T follicular helper cell (primary cell): ENCODE measurements at regions not wholly inside any gene's neighbourhood (a gene's known extent, or its start where the extent isn't known, plus 50 kb on each side); places are given as distances from the start of the nearest gene placed in this dataset.

ENCODE experiments used
- DNase-seq: peaks from one replicate; pipeline ENCODE4 v3.0.0-alpha.2; 2020; ENCODE audit warnings: low read depth

DNA sequence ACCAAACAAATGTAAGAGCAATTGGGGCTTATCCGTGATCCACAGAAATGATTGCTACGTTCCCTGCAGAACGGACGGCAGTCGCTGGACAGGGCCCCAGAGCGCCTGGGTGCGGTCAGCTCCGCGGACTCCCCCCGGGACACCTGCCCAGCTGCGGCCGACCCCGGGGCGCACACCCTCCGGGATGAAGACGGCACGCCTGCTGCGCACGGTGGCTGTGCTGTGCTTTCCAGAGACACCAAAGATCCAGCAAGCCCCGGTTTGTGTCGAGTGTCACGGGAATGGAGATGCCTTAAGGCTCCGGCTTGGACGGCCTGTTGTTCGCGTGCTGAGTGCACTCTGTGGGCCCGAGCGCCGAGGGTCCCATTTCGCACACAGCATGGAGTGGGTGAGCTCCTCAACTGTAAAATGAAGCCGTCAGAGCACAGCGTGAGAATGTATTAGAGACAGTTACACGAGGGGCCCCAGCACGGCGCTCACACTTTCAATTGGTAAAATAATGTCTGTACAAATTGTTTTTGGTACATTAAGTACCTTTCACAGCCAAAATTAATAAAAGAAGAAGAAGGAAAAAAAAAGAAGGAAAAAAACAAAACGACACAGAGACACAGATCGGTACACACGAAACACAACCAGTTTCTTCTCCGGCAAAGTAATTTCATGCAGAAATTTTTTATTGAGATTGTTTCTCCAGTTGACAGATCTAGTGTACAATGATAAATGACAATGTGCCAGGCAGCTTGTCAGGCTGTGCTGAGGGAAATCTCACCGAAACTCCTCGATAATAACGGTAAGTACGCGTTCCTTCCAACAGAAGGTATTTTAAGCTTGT is 615.8 kb upstream of the SALL3 start:
- no peak for DNase-seq

DNA sequence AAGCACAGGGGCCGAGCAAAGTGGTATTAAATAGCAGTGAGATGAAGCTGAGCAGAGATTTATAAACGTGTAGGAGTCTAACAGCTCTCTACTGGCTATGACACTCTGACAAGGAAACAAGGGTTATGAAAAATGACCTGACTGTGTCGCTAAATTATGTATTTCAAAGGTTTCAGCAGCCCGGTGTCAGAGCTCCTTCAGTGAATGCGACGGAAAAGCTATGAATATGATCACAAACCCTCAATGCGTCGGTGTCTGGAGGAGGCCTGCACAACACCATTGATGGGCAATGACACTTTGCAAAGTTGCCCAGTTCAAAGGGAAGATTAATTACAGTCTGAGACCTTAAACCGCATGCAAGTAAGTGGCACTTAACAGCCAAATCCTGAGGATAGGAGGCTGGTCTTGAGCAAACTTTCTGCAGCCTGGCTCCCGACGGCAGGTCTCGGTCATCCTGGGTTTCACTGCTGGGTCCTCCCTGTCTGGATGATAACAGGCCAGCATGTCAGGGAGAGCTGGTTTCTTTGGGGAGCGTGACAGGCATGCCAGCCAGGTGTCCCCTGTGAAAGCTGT is 615.1 kb upstream of the SALL3 start:
- no peak for DNase-seq

DNA sequence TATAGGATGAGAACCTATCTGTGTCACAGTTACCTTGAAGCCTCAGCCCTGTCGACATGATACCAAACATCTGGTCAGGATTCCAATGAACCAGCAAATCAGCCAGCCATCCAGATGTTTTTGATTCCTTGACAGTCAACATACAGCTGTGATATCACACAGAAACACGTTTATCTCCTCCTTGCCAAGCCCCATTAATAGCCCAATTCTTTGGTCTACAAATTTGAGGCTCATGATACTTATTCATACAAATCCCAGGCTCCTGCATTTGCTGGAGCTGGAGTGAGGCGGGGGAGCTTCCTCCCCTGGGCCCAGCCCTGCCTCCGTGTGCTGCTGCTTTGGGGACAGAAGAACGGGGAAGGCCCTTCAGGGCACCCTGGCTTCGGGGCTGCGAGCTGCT is 611.6 kb upstream of the SALL3 start:
- DNase-seq, result no peak

DNA sequence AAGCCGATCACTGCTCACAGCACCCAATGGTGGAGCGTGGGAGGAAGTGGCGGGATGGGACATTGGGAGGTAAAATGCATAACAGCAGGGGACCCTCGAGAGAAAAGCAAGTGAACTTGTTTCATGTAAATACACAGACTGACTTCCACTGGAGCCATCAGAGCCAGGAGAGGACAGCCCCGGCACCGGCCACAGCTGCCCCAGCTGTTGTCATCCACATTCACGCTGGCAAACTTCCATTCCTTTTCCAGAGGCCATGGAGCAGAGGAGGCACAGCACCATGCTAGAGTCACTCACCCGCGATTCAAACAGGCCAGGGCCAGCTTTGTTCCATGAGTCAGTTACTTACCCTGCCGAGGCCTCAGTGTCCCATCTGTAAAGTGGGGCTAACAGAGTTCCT is 610.9 kb upstream of the SALL3 start:
- no peak for DNase-seq

DNA sequence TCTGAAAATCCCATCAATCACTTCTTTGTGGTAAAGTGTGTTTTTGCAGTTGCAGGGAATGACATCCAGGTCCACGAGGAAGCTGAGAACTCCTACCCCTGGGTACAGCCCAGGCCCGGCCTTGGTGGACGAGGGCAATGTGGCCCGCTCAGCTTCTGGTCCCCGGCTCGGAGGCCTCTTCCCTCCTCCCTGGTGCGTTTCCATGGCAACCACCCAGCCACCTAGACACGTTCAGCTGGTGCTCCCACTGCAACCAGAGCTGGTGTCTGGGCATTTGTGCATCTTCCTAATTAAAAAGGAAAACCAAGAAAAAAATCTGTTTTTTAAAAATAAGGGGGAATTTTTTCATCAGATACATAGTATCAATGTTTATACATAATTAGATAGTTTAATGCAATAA is 603.6 kb upstream of the SALL3 start:
- DNase-seq, result no peak

DNA sequence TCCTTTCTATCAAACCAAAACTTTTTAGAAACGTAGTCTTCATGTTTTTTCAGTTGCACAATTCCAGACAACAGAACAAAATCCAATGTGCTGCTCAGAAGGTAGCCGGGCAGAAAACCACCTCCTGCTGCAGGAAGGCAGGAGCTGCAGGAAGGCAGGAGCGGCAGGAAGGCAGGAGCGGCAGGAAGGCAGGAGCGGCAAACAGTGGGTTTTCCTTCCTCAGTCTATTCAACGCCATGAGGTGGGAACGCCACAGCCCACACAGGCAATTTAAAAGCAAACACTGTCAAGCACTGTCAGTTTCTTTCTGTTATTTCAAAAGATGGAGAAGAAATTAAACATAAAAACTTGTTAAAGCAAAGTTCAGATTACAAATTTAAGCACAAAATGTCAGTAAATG is 601.2 kb upstream of the SALL3 start:
- DNase-seq, result no peak

DNA sequence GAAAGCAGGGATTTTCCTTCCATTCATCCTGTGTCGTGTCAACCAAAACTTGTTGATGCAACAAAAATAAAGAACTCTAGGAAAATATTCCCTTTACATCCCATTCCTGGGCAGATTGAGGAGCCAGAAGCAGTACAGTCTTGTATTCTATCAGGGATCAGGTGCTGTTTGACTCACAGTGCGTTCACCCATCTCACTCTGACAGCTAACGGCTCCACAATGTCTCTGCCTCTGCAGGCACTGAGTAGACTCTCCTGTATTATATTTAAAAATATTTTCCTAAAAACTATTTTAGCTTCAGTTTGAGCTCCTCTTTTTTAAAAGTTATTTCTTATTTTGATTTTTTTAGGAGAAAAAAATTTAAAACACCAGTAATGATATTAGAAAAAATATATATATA is 600.6 kb upstream of the SALL3 start:
- no peak for DNase-seq

DNA sequence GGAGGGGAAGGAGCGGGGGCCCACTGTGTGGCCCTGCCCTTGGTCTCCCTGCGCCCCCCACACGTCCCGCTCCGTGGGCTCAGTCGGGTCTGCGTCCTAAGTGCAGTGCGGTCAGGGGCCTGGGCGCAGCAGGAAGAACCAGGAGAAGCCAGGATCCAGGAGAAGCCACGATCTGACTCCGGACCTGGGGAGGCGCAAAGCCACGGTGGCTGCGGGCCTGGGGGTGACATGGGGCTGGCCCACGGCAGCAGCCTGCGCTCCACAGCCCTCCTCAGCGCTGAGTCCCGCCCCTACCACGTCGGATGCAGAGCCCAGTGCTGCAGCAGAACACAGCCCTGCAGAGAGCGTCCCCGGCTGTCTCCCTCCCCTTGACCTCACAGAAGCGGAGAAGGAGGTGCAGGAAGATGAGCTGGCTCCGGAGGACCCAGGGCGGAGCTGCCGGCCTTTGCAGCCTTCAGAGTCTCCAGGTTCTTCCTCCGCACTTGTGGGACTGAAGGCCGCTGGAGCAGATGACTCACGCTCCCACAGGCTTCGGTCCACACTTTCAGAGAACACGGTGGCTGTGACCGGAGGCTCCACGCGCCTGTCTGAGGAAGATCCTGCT is 589.2 kb upstream of the SALL3 start:
- DNase-seq, result no peak

DNA sequence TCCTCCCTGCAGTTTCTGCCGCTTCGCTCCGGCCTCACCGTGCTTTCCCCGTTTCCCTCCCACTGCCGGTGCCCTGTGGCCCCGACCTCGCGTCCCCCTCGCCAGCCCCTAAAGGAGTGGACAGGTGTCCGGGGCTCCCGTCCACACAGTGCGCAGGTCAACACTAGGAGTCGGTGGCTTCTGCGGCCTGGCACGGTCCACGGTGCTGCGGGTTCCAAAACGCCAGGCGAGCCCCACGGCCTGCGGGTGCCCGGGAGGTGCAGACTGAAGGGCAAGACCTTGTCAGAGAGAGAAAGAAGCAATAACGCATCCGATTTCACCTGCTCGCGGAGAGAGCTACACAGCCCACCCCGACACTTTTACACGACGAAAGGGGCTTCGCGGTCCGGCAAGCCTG is 588.7 kb upstream of the SALL3 start:
- no peak for DNase-seq

DNA sequence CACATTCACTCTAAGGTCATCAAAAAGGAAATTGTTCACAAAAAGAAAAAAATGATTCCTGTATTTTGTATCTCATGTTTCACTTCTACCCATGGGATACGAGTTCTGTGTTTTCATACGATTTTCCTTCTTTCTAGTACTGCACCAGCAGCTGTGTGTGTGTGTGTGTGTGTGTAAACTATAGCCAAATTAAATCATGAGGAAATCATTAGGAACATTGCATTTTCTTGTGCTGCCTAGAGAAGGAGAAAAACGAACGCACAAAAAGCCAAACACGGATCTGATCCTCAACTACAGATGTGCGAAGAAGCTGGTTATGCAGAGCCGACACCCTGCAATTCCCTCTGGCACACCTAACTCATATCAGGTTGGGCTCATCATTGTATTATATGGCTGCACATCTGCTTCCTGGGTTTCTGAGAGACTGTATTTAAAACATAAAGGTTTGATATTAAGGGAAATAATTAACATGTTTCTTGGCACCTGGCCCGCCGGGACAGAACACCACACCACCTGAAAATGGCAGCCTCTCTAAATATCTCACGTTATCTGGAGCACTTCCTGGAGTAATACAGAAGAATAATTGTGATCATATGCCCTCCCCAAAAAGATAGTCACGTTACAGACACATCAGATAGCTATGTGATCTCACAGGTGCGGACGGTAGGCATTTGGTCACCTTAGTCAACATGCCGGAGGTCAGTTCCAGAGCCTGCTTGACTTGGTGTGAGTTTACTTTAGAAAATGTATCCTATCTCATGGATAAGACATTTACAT is 586.3 kb upstream of the SALL3 start:
- DNase-seq, result no peak

DNA sequence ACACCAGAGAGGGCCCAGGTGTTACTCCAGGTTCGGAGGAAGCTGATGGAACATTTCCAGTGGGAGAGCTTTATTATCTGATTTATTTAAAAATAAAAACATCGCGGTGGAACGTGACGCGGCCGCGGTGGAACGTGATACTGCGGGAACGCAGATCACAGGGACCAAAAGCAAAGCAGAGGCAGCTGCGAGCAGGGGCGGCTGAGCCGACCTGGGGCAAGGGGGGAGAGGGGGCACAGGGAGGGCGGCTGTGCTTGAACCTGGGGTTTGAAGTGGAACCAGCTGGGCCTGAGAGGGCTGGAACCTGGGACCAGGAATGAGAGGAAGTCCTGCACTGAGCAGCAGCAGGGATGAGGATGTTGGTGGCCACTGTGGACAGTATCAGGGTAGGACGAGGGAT is 583.5 kb upstream of the SALL3 start:
- no peak for DNase-seq

DNA sequence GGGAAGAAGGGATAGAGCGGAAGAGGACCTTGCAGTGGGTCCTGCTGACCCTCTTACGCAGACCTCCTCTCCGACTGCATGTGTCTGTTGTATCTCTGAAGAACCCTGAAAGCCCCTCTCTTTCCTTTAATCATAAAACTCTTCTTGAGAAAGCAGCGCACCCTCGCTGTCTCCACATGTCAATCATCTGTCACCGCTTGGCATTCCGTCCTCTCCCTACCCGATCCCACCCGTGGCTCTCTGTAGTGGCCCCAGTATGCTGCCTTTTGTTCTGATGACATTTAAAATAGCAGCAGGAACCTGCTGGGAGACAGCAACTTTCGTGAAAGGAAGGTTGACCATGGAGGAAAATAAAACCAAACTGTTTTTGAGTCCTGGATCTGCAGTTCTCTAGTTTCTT is 582.9 kb upstream of the SALL3 start:
- no peak for DNase-seq

DNA sequence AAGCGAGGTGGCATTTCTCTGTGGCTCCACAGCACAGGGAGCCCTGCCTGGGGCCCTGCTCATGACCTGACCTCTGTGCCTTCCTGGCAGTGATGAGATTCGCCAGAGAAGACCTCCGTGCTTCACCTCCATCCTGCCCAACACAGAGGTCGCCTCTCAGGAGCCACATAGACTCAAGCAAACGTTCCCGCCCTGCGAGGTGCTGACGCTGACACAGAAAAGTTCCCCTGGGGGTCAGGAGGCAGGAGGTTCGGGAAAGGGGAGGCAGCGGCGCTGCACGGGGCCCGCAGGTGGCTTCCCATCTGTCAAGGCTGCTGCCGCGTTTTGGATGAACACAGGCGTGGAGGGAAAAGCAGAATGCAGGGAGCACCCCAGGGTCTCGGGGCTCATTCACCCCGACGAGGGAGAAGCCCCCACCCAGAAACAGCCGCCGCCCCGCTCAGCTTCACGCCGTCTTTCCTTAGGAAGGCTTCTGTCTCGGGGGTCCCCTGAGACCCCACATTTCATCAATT is 579.6 kb upstream of the SALL3 start:
- DNase-seq, result no peak

DNA sequence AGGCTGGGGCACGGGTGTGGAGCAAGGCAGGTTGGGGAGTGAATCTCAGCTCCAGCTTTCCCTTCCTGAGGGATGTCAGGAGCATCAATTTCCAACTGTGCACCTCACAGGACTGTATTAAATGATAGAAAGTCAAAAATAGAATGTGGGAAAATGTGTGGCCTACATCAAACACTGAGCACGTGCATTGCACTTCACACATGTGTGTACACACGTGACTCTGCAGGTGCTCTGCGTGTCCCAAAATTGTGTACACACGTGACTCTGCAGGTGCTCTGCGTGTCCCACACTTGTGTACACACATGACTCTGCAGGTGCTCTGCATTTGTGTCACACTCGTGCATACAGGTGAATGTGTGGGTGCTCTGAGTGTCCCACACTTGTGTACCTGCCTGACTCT is 577.2 kb upstream of the SALL3 start:
- no peak for DNase-seq

DNA sequence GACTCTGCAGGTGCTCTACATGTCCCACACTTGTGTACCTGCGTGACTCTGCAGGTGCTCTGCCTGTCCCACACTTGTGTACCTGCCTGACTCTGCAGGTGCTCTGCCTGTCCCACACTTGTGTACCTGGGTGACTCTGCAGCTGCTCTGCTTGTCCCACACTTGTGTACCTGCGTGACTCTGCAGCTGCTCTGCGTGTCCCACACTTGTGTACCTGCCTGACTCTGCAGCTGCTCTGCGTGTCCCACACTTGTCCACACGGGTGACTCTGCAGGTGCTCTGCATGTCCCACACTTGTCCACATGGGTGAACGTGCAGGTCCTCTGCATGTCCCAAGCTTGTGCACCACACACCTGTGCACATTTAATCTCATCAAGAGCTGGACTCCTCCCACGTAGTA is 576.7 kb upstream of the SALL3 start:
- DNase-seq, result no peak

DNA sequence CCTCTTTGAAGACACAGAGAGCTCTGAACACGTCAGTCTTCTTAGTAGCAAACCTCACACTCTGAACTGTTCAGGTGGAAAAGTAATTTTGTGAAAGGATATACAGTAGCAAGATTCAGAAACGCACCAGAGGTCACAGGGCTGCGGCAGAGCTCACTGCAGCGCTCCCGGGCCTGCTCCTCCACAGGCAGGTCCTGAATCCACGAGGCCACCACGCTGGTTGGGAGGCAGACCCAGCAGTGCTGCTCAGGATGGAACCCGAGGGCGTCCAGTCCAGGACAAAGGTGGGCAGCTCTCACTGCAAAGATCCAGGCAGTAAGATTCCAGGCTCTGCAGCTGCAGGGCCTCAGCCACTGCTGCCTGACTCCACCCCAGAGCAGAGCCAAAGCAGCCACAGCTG is 576.2 kb upstream of the SALL3 start:
- DNase-seq, result no peak

DNA sequence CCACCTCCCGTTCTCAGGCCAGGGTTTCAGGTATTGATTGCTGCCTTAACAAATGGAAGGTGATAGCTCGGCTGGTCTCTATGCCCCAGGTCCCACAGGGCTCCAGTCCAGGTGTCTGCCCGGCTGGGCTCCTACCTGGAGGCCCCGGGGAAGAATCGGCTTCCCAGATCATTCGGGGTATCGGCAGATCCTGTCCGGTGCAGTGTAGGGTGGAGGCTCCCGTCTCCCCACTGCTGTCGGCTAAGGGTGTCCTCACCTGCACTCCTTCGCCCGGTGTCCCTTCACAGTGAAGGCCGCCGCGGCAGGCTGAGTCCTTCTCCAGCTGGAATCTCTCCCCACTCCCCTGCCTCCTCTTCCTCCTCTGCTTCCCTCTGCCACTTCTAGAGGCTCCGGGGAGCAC is 573.9 kb upstream of the SALL3 start:
- no peak for DNase-seq

DNA sequence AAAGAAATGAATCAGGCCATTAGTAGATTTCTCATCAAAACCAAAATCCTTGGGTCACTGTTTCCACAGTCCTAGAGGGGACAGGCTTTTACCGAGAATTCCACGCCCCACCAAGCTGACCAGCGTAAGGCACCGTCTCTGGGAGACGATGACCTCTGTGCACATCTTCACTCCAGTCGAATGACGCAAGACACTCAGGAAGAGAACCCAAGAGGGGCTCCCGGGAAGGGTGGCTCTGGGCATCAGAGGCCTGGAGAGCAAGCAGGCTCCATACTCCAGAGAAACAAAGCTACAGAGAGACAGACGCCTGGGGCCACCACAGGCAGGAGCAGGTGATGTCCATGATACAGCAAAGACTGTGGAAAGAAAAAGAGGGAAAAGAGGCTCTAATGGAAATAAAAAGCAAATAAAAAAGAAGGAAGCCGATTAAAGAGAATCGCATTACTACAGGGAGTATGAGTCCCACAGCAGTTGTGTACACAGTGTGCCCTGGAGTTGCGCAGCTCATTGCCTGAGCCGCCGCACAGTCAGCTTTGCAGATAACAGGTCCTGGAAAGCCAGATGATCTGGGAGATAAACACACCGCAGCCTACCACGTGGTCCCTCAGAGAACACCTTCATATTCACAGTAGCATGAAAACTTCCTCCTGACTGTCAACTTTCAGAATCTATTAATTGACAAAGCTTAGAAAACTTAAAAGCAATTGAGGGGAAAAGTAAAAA is 572.7 kb upstream of the SALL3 start:
- DNase-seq, result no peak

DNA sequence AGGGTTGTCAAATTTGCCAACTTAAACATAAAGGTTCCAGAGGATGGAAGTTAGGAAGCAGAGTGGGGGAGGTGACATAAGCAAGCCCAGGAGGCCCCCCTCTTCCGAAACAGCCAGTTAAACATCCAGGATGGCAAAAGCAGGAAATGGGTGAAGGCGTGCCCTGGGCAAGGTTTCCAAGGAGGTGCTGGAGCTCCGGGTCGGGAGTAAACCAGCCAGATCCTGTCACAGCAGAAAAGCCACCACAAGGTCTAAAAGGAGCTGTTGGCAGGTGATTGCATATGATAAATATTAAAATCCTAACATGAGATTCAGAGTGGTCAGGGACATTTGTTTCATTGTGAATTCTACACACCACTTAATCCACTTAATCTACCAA is 572.2 kb upstream of the SALL3 start:
- no peak for DNase-seq

DNA sequence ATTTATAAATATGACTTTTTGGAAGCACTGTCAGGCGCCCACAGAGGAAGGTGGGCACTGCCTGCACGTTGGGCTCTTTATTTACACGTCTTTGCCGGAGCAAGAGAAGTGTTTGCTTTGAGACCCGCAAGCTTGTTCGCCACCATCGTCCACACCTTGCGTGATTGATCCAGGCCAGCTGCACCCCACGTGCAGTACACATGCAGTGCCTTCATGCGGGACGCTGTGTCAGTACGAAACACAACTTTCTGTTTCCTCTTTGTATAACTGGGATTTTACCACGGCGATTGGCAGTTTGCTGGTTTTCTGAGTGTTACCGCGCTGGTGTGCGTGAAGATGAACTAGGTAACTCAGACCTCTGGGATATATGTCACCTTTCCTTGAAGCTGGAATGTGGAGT is 571.0 kb upstream of the SALL3 start:
- DNase-seq, result no peak

DNA sequence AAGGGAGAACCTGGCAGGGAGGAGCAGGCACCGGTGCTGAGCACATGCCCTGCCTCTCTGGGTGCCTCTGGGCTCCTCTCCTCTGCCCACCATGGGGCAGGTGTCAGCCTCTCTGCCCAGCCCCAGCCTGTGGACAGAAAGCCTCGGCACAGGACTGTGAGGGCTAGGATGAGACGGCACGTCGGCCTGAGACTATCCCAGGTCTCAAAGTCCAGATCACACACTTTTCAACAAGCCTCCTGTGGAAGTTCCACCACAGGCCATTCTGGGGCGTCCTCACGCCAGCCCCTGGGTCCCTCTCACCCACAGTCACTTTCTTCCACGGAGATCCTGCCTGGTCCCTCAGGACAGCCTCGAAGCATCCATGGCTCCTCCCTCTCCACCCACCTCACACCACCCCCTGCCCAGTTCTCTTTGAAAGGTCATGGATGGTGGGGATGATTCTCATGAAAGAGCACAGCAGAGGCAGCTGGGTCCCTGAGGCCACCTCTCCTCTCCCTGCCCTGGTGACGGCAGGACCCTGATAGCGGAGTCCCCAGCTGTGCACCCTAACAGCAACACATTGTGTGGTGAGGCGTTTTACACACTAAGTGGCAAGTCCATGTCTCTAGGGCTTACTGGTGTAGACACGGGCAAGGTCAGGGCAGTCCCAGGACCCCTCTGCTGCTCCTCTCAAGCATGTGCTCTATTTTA is 569.4 kb upstream of the SALL3 start:
- DNase-seq, result no peak
